GM19324 (cell line): ENCODE measurements at regions not wholly inside any gene's neighbourhood (a gene's known extent, or its start where the extent isn't known, plus 50 kb on each side); places are given as distances from the start of the nearest gene placed in this dataset.

Experiments
- ATAC-seq: cut with Tn5 transposase; IDR thresholded peaks from one replicate; pipeline ENCODE4 v1.9.1; 2021; ENCODE audit warnings: mild to moderate bottlenecking, moderate library complexity; ENCODE audit not compliant: unreplicated experiment, low FRiP score

GRCh38 chr17:55668312-55668920, 54.2 kb downstream of the TMEM100 start:
- ATAC-seq, result no peak

- no peak for ATAC-seq
Measured at GRCh38 chr17:55666806-55667205, 55.9 kb downstream of the TMEM100 start.

- peak; percentile 71 for ATAC-seq
Measured at GRCh38 chr17:55664287-55664686, 58.4 kb downstream of the TMEM100 start.

- ATAC-seq, result no peak
Measured at GRCh38 chr17:55663400-55663799, 59.3 kb downstream of the TMEM100 start.

- no peak for ATAC-seq
Measured at GRCh38 chr17:55661963-55662834, 60.5 kb downstream of the TMEM100 start.

GRCh38 chr17:55661256-55661758, 61.4 kb downstream of the TMEM100 start:
- no peak for ATAC-seq

- ATAC-seq, result no peak
Measured at GRCh38 chr17:55660178-55660886, 62.3 kb downstream of the TMEM100 start.

- no peak for ATAC-seq
Measured at GRCh38 chr17:55659661-55660060, 63.0 kb downstream of the TMEM100 start.

- no peak for ATAC-seq
Measured at GRCh38 chr17:55655777-55656176, 66.9 kb downstream of the TMEM100 start.

GRCh38 chr17:55654821-55655220, 67.8 kb downstream of the TMEM100 start:
- no peak for ATAC-seq

GRCh38 chr17:55654022-55654421, 68.6 kb downstream of the TMEM100 start:
- ATAC-seq, result no peak

- ATAC-seq, result no peak
Measured at GRCh38 chr17:55652825-55653224, 69.8 kb downstream of the TMEM100 start.

GRCh38 chr17:55652114-55652823, 70.4 kb downstream of the TMEM100 start:
- ATAC-seq, result no peak

GRCh38 chr17:55649957-55650597, 72.6 kb downstream of the TMEM100 start:
- ATAC-seq, result no peak

GRCh38 chr17:55648086-55648485, 74.6 kb downstream of the TMEM100 start:
- ATAC-seq, result no peak

GRCh38 chr17:55645361-55645760, 77.3 kb downstream of the TMEM100 start:
- ATAC-seq, result no peak

- ATAC-seq, result no peak
Measured at GRCh38 chr17:55644346-55644745, 78.3 kb downstream of the TMEM100 start.

GRCh38 chr17:55642741-55643140, 79.9 kb downstream of the TMEM100 start:
- ATAC-seq, result no peak

GRCh38 chr17:55641676-55642081, 81.0 kb downstream of the TMEM100 start:
- no peak for ATAC-seq

GRCh38 chr17:55639096-55639495, 83.6 kb downstream of the TMEM100 start:
- ATAC-seq, result no peak
